ENCODE measurements at regions not wholly inside any gene's neighbourhood (a gene's known extent, or its start where the extent isn't known, plus 50 kb on each side); places are given as distances from the start of the nearest gene placed in this dataset.
"Not testable (repeated sequence)": the region's sequence is repeated elsewhere in the genome, so short reads cannot be mapped to it uniquely, and the experiment has no call there.

GRCh38 chr7:65317372-65317771 lies 56.3 kb upstream of the ZNF92 start:
- no peaks in the 10 kb centered on the region for H3K36me3 ChIP-seq (ENCODE audit: insufficient read depth, low read length)
- no peaks in the 10 kb centered on the region for H3K4me1 ChIP-seq (ENCODE audit: control insufficient read depth, insufficient read depth, low read length, unreplicated experiment)
- no peak overlapping the region for H3K27ac ChIP-seq (ENCODE audit: low read depth, low read length)
- H2AFZ ChIP-seq (ENCODE audit: low read length, unreplicated experiment) = no peak overlapping the region
- no peak overlapping the region for H3K4me3 ChIP-seq (ENCODE audit: low read depth, low read length)
- peaks cover 37% of the 10 kb centered on the region for H3K27me3 ChIP-seq (ENCODE audit: insufficient read depth, low read length)
- no peaks in the 10 kb centered on the region for H3K79me2 ChIP-seq (ENCODE audit: control insufficient read depth, insufficient read depth, low read length, unreplicated experiment)

GRCh38 chr7:65310761-65311160 lies 62.9 kb upstream of the ZNF92 start:
- Histone ChIP-seq H3K36me3 (ENCODE audit: insufficient read depth, low read length) (no peaks in the 10 kb centered on the region), H3K27me3 (ENCODE audit: insufficient read depth, low read length) (peaks cover 62% of the 10 kb centered on the region), H3K79me2 (ENCODE audit: control insufficient read depth, insufficient read depth, low read length, unreplicated experiment) (no peaks in the 10 kb centered on the region)

DNA sequence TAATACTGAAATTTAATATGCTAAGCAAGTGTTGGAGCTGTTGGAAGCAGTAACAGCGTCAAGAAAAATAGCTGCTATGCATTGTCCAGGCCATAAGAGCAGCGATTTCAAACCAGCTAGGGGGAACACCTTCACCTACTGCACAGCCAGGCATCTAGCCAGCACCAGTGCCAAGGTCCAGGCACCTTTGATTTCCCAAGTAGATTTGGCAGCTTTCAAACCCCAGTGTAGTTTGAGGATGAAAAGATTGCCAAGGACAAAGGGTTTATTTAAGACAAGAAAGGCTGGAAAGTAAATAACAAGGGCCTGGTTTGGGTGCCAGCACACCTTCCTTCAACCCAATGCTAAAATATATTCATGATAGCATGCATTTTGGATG lies 65.4 kb upstream of the ZNF92 start:
- Histone ChIP-seq H3K27ac (ENCODE audit: low read depth, low read length) (no peak overlapping the region), H3K27me3 (ENCODE audit: insufficient read depth, low read length) (peaks cover 71% of the 10 kb centered on the region), H3K4me1 (ENCODE audit: control insufficient read depth, insufficient read depth, low read length, unreplicated experiment) (no peaks in the 10 kb centered on the region), H3K79me2 (ENCODE audit: control insufficient read depth, insufficient read depth, low read length, unreplicated experiment) (no peaks in the 10 kb centered on the region), H3K4me3 (ENCODE audit: low read depth, low read length) (no peak overlapping the region), H2AFZ (ENCODE audit: low read length, unreplicated experiment) (no peak overlapping the region), H3K36me3 (ENCODE audit: insufficient read depth, low read length) (no peaks in the 10 kb centered on the region)

More at GRCh38 chr7:65310761-65311160, 62.9 kb upstream of the ZNF92 start:
- H3K27ac ChIP-seq (ENCODE audit: low read depth, low read length) = no peak overlapping the region
- H2AFZ ChIP-seq (ENCODE audit: low read length, unreplicated experiment) = no peak overlapping the region
- H3K4me1 ChIP-seq (ENCODE audit: control insufficient read depth, insufficient read depth, low read length, unreplicated experiment) = no peaks in the 10 kb centered on the region
- no peak overlapping the region for H3K4me3 ChIP-seq (ENCODE audit: low read depth, low read length)

DNA sequence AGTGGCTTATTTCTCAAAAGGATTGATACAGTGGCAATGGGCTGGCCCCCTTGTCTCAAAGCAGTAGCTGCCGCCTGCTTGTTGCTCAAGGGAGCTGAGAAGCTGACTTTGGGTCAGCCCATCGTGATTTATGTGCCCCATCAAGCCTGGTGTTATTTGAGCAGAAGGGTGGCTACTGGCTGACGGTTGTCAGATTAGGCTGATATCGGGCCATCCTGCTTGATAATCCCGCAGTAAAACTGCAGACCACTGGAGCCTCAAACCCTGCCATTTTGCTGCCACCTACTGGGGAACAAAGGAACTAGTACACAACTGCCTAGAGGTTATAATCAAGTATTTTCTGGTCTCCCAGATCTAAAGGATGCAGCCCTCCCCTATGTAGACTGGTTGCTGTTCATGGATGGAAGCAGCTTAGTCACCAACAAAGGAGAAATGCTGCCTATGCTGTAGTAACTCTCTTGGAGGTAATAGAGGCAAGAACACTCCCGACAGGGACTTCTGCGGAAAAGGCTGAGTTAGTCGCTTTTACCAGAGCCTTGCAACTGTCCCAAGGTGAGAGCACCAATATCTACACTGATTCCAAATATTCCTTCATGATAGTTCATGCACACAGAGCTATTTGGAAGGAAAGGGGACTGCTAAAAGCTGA lies 65.9 kb upstream of the ZNF92 start:
- Histone ChIP-seq H3K4me3 (ENCODE audit: low read depth, low read length) (no peak overlapping the region), H3K27me3 (ENCODE audit: insufficient read depth, low read length) (peaks cover 73% of the 10 kb centered on the region), H3K36me3 (ENCODE audit: insufficient read depth, low read length) (no peaks in the 10 kb centered on the region), H3K4me1 (ENCODE audit: control insufficient read depth, insufficient read depth, low read length, unreplicated experiment) (no peaks in the 10 kb centered on the region), H3K27ac (ENCODE audit: low read depth, low read length) (no peak overlapping the region), H3K79me2 (ENCODE audit: control insufficient read depth, insufficient read depth, low read length, unreplicated experiment) (no peaks in the 10 kb centered on the region), H2AFZ (ENCODE audit: low read length, unreplicated experiment) (no peak overlapping the region)

GRCh38 chr7:65304175-65304574 lies 69.5 kb upstream of the ZNF92 start:
- Histone ChIP-seq H3K27me3 (ENCODE audit: insufficient read depth, low read length) (peaks cover 77% of the 10 kb centered on the region), H2AFZ (ENCODE audit: low read length, unreplicated experiment) (no peak overlapping the region), H3K4me1 (ENCODE audit: control insufficient read depth, insufficient read depth, low read length, unreplicated experiment) (no peaks in the 10 kb centered on the region), H3K79me2 (ENCODE audit: control insufficient read depth, insufficient read depth, low read length, unreplicated experiment) (no peaks in the 10 kb centered on the region), H3K36me3 (ENCODE audit: insufficient read depth, low read length) (no peaks in the 10 kb centered on the region), H3K4me3 (ENCODE audit: low read depth, low read length) (no peak overlapping the region), H3K27ac (ENCODE audit: low read depth, low read length) (no peak overlapping the region)

GRCh38 chr7:65302883-65303282 lies 70.8 kb upstream of the ZNF92 start:
- no peaks in the 10 kb centered on the region for H3K36me3 ChIP-seq (ENCODE audit: insufficient read depth, low read length)
- H3K27me3 ChIP-seq (ENCODE audit: insufficient read depth, low read length) = peaks cover 74% of the 10 kb centered on the region
- no peak overlapping the region for H2AFZ ChIP-seq (ENCODE audit: low read length, unreplicated experiment)
- no peak overlapping the region for H3K4me3 ChIP-seq (ENCODE audit: low read depth, low read length)
- H3K27ac ChIP-seq (ENCODE audit: low read depth, low read length) = no peak overlapping the region
- H3K4me1 ChIP-seq (ENCODE audit: control insufficient read depth, insufficient read depth, low read length, unreplicated experiment) = no peaks in the 10 kb centered on the region
- no peaks in the 10 kb centered on the region for H3K79me2 ChIP-seq (ENCODE audit: control insufficient read depth, insufficient read depth, low read length, unreplicated experiment)

- Histone ChIP-seq H3K27me3 (ENCODE audit: insufficient read depth, low read length) (peaks cover 64% of the 10 kb centered on the region), H3K79me2 (ENCODE audit: control insufficient read depth, insufficient read depth, low read length, unreplicated experiment) (no peaks in the 10 kb centered on the region), H2AFZ (ENCODE audit: low read length, unreplicated experiment) (no peak overlapping the region), H3K4me1 (ENCODE audit: control insufficient read depth, insufficient read depth, low read length, unreplicated experiment) (no peaks in the 10 kb centered on the region), H3K27ac (ENCODE audit: low read depth, low read length) (no peak overlapping the region), H3K36me3 (ENCODE audit: insufficient read depth, low read length) (no peaks in the 10 kb centered on the region), H3K4me3 (ENCODE audit: low read depth, low read length) (no peak overlapping the region)
Observed at GRCh38 chr7:65301007-65301406, 72.6 kb upstream of the ZNF92 start.

GRCh38 chr7:65295409-65295808 lies 78.2 kb upstream of the ZNF92 start:
- Histone ChIP-seq H3K4me1 (ENCODE audit: control insufficient read depth, insufficient read depth, low read length, unreplicated experiment) (no peaks in the 10 kb centered on the region), H3K4me3 (ENCODE audit: low read depth, low read length) (no peak overlapping the region), H3K27ac (ENCODE audit: low read depth, low read length) (no peak overlapping the region)

GRCh38 chr7:65290340-65290739 lies 83.3 kb upstream of the ZNF92 start:
- H3K4me3 ChIP-seq (ENCODE audit: low read depth, low read length); H2AFZ ChIP-seq (ENCODE audit: low read length, unreplicated experiment); H3K27ac ChIP-seq (ENCODE audit: low read depth, low read length); H3K4me1 ChIP-seq (ENCODE audit: control insufficient read depth, insufficient read depth, low read length, unreplicated experiment); H3K79me2 ChIP-seq (ENCODE audit: control insufficient read depth, insufficient read depth, low read length, unreplicated experiment); H3K36me3 ChIP-seq (ENCODE audit: insufficient read depth, low read length): not testable (repeated sequence)
- peaks cover 18% of the 10 kb centered on the region for H3K27me3 ChIP-seq (ENCODE audit: insufficient read depth, low read length)

More at GRCh38 chr7:65295409-65295808, 78.2 kb upstream of the ZNF92 start:
- no peaks in the 10 kb centered on the region for H3K79me2 ChIP-seq (ENCODE audit: control insufficient read depth, insufficient read depth, low read length, unreplicated experiment)
- H3K36me3 ChIP-seq (ENCODE audit: insufficient read depth, low read length) = no peaks in the 10 kb centered on the region
- H2AFZ ChIP-seq (ENCODE audit: low read length, unreplicated experiment) = no peak overlapping the region
- H3K27me3 ChIP-seq (ENCODE audit: insufficient read depth, low read length) = peaks cover 47% of the 10 kb centered on the region

- Histone ChIP-seq H2AFZ (ENCODE audit: low read length, unreplicated experiment) (no peak overlapping the region), H3K4me1 (ENCODE audit: control insufficient read depth, insufficient read depth, low read length, unreplicated experiment) (no peaks in the 10 kb centered on the region), H3K79me2 (ENCODE audit: control insufficient read depth, insufficient read depth, low read length, unreplicated experiment) (no peaks in the 10 kb centered on the region), H3K27ac (ENCODE audit: low read depth, low read length) (no peak overlapping the region), H3K36me3 (ENCODE audit: insufficient read depth, low read length) (no peaks in the 10 kb centered on the region), H3K27me3 (ENCODE audit: insufficient read depth, low read length) (peaks cover 20% of the 10 kb centered on the region), H3K4me3 (ENCODE audit: low read depth, low read length) (no peak overlapping the region)
Observed at GRCh38 chr7:65287023-65287422, 86.6 kb upstream of the ZNF92 start.

DNA sequence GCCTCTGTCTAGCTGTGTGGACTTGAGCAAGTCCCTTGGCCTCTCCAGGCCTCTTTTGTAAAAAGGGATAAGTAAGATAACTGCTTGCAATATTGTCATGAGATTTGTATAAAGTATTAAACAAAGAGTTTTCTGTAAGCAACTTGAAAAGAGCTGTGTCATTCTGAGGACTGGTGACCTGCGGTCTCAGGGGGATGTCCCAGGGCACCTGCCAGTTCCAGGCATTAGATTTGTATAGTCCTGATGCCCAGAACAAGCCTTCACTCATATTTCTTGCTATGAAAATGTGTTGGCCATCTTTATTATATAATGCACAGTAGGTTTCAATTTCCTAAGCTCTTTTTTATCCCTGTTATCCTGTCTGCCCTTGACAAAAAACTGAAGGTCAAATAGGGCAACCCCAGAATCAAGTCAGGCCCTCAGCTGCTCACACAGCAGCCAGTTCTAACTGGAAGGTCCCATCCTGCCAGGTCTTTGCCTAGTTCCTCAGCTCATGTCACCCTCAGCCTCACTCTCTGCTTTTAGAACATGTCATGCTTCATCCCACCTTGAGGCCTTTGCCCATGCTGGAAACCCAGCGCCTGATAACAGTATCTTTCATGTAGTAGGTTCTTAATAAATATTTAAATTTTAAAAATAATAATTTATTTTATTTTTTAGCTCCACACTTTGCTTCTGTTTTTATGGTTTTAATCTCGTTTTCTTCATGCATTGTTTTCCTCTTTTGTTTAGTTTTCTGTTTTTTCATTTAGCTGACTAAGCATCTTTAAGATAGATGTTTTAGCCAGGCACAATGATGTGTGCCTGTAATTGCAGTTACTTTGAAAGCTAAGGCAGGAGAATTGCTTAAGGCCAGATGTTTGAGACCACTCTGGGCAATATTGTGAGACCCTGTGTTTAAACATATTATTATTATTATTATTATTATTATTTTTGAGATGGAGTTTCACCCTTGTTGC lies 87.5 kb upstream of the ZNF92 start:
- Histone ChIP-seq H3K79me2 (ENCODE audit: control insufficient read depth, insufficient read depth, low read length, unreplicated experiment) (no peaks in the 10 kb centered on the region), H3K27ac (ENCODE audit: low read depth, low read length) (no peak overlapping the region), H2AFZ (ENCODE audit: low read length, unreplicated experiment) (no peak overlapping the region), H3K4me1 (ENCODE audit: control insufficient read depth, insufficient read depth, low read length, unreplicated experiment) (no peaks in the 10 kb centered on the region), H3K4me3 (ENCODE audit: low read depth, low read length) (no peak overlapping the region), H3K36me3 (ENCODE audit: insufficient read depth, low read length) (no peaks in the 10 kb centered on the region), H3K27me3 (ENCODE audit: insufficient read depth, low read length) (peaks cover 25% of the 10 kb centered on the region)
